HL-60 (cell line): ENCODE measurements at regions not wholly inside any gene's neighbourhood (a gene's known extent, or its start where the extent isn't known, plus 50 kb on each side); places are given as distances from the start of the nearest gene placed in this dataset.
"Not testable (repeated sequence)": the region's sequence is repeated elsewhere in the genome, so short reads cannot be mapped to it uniquely, and the experiment has no call there.

Source experiments
- DNase-seq, 2 experiments: peaks; one replicate each; pipeline ENCODE4 v3.0.0-alpha.2; 2010 to 2020; ENCODE audit warnings: low read depth in 1 of 2, low spot score in 1 of 2
- H3K27ac ChIP-seq: fragments of 250-450 bp; sonication (Bioruptor Pico); replicated peaks from 2 replicates; pipeline ENCODE4 v1.5.1; 2020; ENCODE audit warnings: mild to moderate bottlenecking, moderate library complexity
- H3K27me3 ChIP-seq: fragments of 250-450 bp; sonication (Bioruptor Pico); 2 replicates; pipeline ENCODE4 v1.5.1; 2021; ENCODE audit warnings: mild to moderate bottlenecking, moderate library complexity; ENCODE audit not compliant: insufficient read depth, poor library complexity, severe bottlenecking
- H3K4me3 ChIP-seq: replicated peaks from 2 replicates; pipeline ENCODE4 v1.5.1; 2011; ENCODE audit warnings: mild to moderate bottlenecking, control low read depth, low read length; ENCODE audit not compliant: insufficient read depth
- CTCF ChIP-seq: IDR thresholded peaks from one replicate; pipeline ENCODE4 v1.5.1; 2011; ENCODE audit warnings: low read length, control low read depth, inconsistent platforms; ENCODE audit not compliant: insufficient read depth
- GABPA ChIP-seq: IDR thresholded peaks from 2 replicates; pipeline ENCODE4 v1.6.1; 2012; ENCODE audit warnings: low read depth
- POLR2AphosphoS5 ChIP-seq: IDR thresholded peaks from 2 replicates; pipeline ENCODE4 v1.6.1; 2012; ENCODE audit warnings: low read depth
- SPI1 ChIP-seq: IDR thresholded peaks from 2 replicates; pipeline ENCODE4 v1.6.1; 2012; ENCODE audit warnings: low read depth, mild to moderate bottlenecking, borderline replicate concordance
- TF ChIP-seq, protein P1 (sequence below): IDR thresholded peaks from 2 replicates; pipeline ENCODE4 v1.6.1; 2012; ENCODE audit warnings: low read depth; ENCODE audit not compliant: insufficient replicate concordance

GRCh38 chrX:40976981-40977380 is 108.3 kb upstream of the USP9X start:
- DNase-seq = no peak
- H3K27ac ChIP-seq = no peak overlapping the region
- no peak overlapping the region for H3K4me3 ChIP-seq
- no peaks in the 10 kb centered on the region for H3K27me3 ChIP-seq
- no peak for TF ChIP-seq SPI1
- no peak for TF ChIP-seq GABPA
- TF ChIP-seq, protein P1, sequence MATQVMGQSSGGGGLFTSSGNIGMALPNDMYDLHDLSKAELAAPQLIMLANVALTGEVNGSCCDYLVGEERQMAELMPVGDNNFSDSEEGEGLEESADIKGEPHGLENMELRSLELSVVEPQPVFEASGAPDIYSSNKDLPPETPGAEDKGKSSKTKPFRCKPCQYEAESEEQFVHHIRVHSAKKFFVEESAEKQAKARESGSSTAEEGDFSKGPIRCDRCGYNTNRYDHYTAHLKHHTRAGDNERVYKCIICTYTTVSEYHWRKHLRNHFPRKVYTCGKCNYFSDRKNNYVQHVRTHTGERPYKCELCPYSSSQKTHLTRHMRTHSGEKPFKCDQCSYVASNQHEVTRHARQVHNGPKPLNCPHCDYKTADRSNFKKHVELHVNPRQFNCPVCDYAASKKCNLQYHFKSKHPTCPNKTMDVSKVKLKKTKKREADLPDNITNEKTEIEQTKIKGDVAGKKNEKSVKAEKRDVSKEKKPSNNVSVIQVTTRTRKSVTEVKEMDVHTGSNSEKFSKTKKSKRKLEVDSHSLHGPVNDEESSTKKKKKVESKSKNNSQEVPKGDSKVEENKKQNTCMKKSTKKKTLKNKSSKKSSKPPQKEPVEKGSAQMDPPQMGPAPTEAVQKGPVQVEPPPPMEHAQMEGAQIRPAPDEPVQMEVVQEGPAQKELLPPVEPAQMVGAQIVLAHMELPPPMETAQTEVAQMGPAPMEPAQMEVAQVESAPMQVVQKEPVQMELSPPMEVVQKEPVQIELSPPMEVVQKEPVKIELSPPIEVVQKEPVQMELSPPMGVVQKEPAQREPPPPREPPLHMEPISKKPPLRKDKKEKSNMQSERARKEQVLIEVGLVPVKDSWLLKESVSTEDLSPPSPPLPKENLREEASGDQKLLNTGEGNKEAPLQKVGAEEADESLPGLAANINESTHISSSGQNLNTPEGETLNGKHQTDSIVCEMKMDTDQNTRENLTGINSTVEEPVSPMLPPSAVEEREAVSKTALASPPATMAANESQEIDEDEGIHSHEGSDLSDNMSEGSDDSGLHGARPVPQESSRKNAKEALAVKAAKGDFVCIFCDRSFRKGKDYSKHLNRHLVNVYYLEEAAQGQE = no peak
- no peak for TF ChIP-seq POLR2AphosphoS5
- no peak for TF ChIP-seq CTCF

GRCh38 chrX:40984962-40985361 is 100.3 kb upstream of the USP9X start:
- TF ChIP-seq CTCF = no peak
- Histone ChIP-seq H3K27ac (no peak overlapping the region), H3K4me3 (no peak overlapping the region), H3K27me3 (no peaks in the 10 kb centered on the region)
- no peak for DNase-seq

GRCh38 chrX:40987413-40987812 is 97.8 kb upstream of the USP9X start:
- TF ChIP-seq GABPA (no peak), CTCF (no peak), POLR2AphosphoS5 (no peak), SPI1 (no peak)
- TF ChIP-seq, protein P1 = no peak
- Histone ChIP-seq H3K27me3 (no peaks in the 10 kb centered on the region), H3K27ac (no peak overlapping the region), H3K4me3 (no peak overlapping the region)
- no peak for DNase-seq

GRCh38 chrX:40988100-40988499 is 97.1 kb upstream of the USP9X start:
- DNase-seq = no peak
- H3K4me3 ChIP-seq = no peak overlapping the region
- TF ChIP-seq POLR2AphosphoS5 (no peak), SPI1 (no peak), CTCF (no peak)
- TF ChIP-seq, protein P1 = no peak
- no peaks in the 10 kb centered on the region for H3K27me3 ChIP-seq
- no peak overlapping the region for H3K27ac ChIP-seq

GRCh38 chrX:40993395-40993794 is 91.8 kb upstream of the USP9X start:
- H3K27me3 ChIP-seq, DNase-seq, H3K27ac ChIP-seq, H3K4me3 ChIP-seq: not testable (repeated sequence)
